WTC11 (cell line): ENCODE measurements at regions not wholly inside any gene's neighbourhood (a gene's known extent, or its start where the extent isn't known, plus 50 kb on each side); places are given as distances from the start of the nearest gene placed in this dataset.

Experiments used
- ATAC-seq: fragments of 200-7000 bp; cut with Tn5 transposase; 2 replicates; pipeline ENCODE4 v1.10.0; 2021; ENCODE audit warnings: mild to moderate bottlenecking, moderate library complexity
- CTCF ChIA-PET: fragments of 300-600 bp; sonication (Branson Sonifier 250); formaldehyde crosslinking; loops from one replicate; lab custom pipeline; 2021; ENCODE audit warnings: antibody characterized with exemption; lab: Charles Lee
- POLR2A ChIA-PET: fragments of 350-600 bp; sonication (Branson Sonifier 250); formaldehyde crosslinking; loops from one replicate; lab custom pipeline; 2021; ENCODE audit warnings: antibody characterized with exemption; lab: Charles Lee
- DNase-seq: peaks from one replicate; pipeline ENCODE4 v3.0.0; 2021; ENCODE audit warnings: low spot score
- H3K27ac Mint-ChIP-seq: 2 replicates; pipeline ENCODE4 v1.8.0; 2021; ENCODE audit warnings: mixed read lengths
- H3K27me3 Mint-ChIP-seq: 2 replicates; pipeline ENCODE4 v1.8.0; 2021; ENCODE audit warnings: low read depth, mild to moderate bottlenecking, moderate library complexity, mixed read lengths
- H3K36me3 Mint-ChIP-seq: 2 replicates; pipeline ENCODE4 v1.8.0; 2021; ENCODE audit warnings: mixed read lengths
- H3K4me1 Mint-ChIP-seq: 2 replicates; pipeline ENCODE4 v1.8.0; 2022; ENCODE audit warnings: mixed read lengths
- H3K4me3 Mint-ChIP-seq: 2 replicates; pipeline ENCODE4 v1.8.0; 2021; ENCODE audit warnings: mild to moderate bottlenecking, moderate library complexity, mixed read lengths
- H3K9me3 Mint-ChIP-seq: 2 replicates; pipeline ENCODE4 v1.8.0; 2021; ENCODE audit warnings: mixed read lengths
- CBFB ChIP-seq: sonication (generic); formaldehyde crosslinking; IDR thresholded peaks from 2 replicates; pipeline ENCODE4 v1.8.1; 2022; ENCODE audit warnings: mild to moderate bottlenecking, low read depth, missing genetic modification reagents
- CDX4 ChIP-seq: fragments of 250-450 bp; sonication (Bioruptor Pico); IDR thresholded peaks from 2 replicates; pipeline ENCODE4 v1.9.0; 2021; ENCODE audit warnings: moderate library complexity, mild to moderate bottlenecking, inconsistent platforms, borderline replicate concordance
- CREB1 ChIP-seq: sonication (generic); formaldehyde crosslinking; IDR thresholded peaks from 2 replicates; pipeline ENCODE4 v1.8.0; 2023; ENCODE audit warnings: mild to moderate bottlenecking, missing genetic modification reagents
- ELF4 ChIP-seq: sonication (generic); formaldehyde crosslinking; IDR thresholded peaks from 2 replicates; pipeline ENCODE4 v1.8.1; 2022; ENCODE audit warnings: low read depth, mild to moderate bottlenecking, moderate library complexity, missing genetic modification reagents
- HMGXB4 ChIP-seq: sonication (generic); formaldehyde crosslinking; IDR thresholded peaks from 2 replicates; pipeline ENCODE4 v1.8.1; 2023; ENCODE audit warnings: mild to moderate bottlenecking, moderate library complexity, missing genetic modification reagents
- IRF1 ChIP-seq: sonication (generic); formaldehyde crosslinking; IDR thresholded peaks from 2 replicates; pipeline ENCODE4 v1.8.0; 2023; ENCODE audit warnings: missing genetic modification reagents
- JAZF1 ChIP-seq: fragments of 250-450 bp; sonication (Bioruptor Pico); IDR thresholded peaks from 2 replicates; pipeline ENCODE4 v1.9.0; 2021; ENCODE audit warnings: moderate library complexity, mild to moderate bottlenecking, inconsistent platforms
- KAT7 ChIP-seq: sonication (generic); formaldehyde crosslinking; IDR thresholded peaks from 2 replicates; pipeline ENCODE4 v1.8.1; 2023; ENCODE audit warnings: missing genetic modification reagents, mild to moderate bottlenecking, borderline replicate concordance
- MLX ChIP-seq: sonication (generic); formaldehyde crosslinking; IDR thresholded peaks from 2 replicates; pipeline ENCODE4 v1.8.1; 2023; ENCODE audit warnings: mild to moderate bottlenecking, missing genetic modification reagents, moderate library complexity
- NFATC4 ChIP-seq: fragments of 250-450 bp; sonication (Bioruptor Pico); IDR thresholded peaks from 2 replicates; pipeline ENCODE4 v1.9.0; 2021; ENCODE audit warnings: mild to moderate bottlenecking
- RORB ChIP-seq: fragments of 250-450 bp; sonication (Bioruptor Pico); IDR thresholded peaks from 2 replicates; pipeline ENCODE4 v1.9.0; 2021; ENCODE audit warnings: mild to moderate bottlenecking
- SMAD3 ChIP-seq: sonication (generic); formaldehyde crosslinking; IDR thresholded peaks from 2 replicates; pipeline ENCODE4 v1.8.0; 2022; ENCODE audit warnings: missing genetic modification reagents, mild to moderate bottlenecking, borderline replicate concordance
- SOX15 ChIP-seq: fragments of 250-450 bp; sonication (Bioruptor Pico); IDR thresholded peaks from 2 replicates; pipeline ENCODE4 v1.9.0; 2021; ENCODE audit warnings: mild to moderate bottlenecking
- TP53 ChIP-seq: sonication (generic); formaldehyde crosslinking; IDR thresholded peaks from 2 replicates; pipeline ENCODE4 v1.8.1; 2023; ENCODE audit warnings: mild to moderate bottlenecking, missing genetic modification reagents
- ZBTB21 ChIP-seq: sonication (generic); formaldehyde crosslinking; IDR thresholded peaks from 2 replicates; pipeline ENCODE4 v1.8.1; 2023; ENCODE audit warnings: mild to moderate bottlenecking, missing genetic modification reagents, borderline replicate concordance
- ZMAT4 ChIP-seq: fragments of 250-450 bp; sonication (Bioruptor Pico); IDR thresholded peaks from 2 replicates; pipeline ENCODE4 v1.9.0; 2021; ENCODE audit warnings: mild to moderate bottlenecking
- ZNF138 ChIP-seq: sonication (generic); formaldehyde crosslinking; conservative IDR thresholded peaks from 2 replicates; pipeline ENCODE4 v1.8.1; 2022; ENCODE audit warnings: mild to moderate bottlenecking, moderate library complexity, missing genetic modification reagents
- ZNF219 ChIP-seq: sonication (generic); formaldehyde crosslinking; IDR thresholded peaks from 2 replicates; pipeline ENCODE4 v1.8.0; 2023; ENCODE audit warnings: missing genetic modification reagents, mild to moderate bottlenecking, borderline replicate concordance
- ZNF232 ChIP-seq: sonication (generic); formaldehyde crosslinking; IDR thresholded peaks from 2 replicates; pipeline ENCODE4 v1.8.0; 2022; ENCODE audit warnings: mild to moderate bottlenecking, missing genetic modification reagents
- ZNF281 ChIP-seq: sonication (generic); formaldehyde crosslinking; IDR thresholded peaks from 2 replicates; pipeline ENCODE4 v1.8.0; 2023; ENCODE audit warnings: mild to moderate bottlenecking, missing genetic modification reagents
- ZNF416 ChIP-seq: fragments of 250-450 bp; sonication (Bioruptor Pico); IDR thresholded peaks from 2 replicates; pipeline ENCODE4 v1.9.0; 2021; ENCODE audit warnings: mild to moderate bottlenecking, inconsistent platforms
- ZNF671 ChIP-seq: fragments of 250-450 bp; sonication (Bioruptor Pico); IDR thresholded peaks from 2 replicates; pipeline ENCODE4 v1.8.0; 2021; ENCODE audit warnings: mild to moderate bottlenecking
- TF ChIP-seq, protein P1 (sequence below): sonication (generic); formaldehyde crosslinking; IDR thresholded peaks from 2 replicates; pipeline ENCODE4 v1.8.1; 2022; ENCODE audit warnings: low read depth, missing genetic modification reagents, borderline replicate concordance
- TF ChIP-seq, protein P2 (sequence below): sonication (generic); formaldehyde crosslinking; IDR thresholded peaks from 2 replicates; pipeline ENCODE4 v1.8.1; 2022; ENCODE audit warnings: mild to moderate bottlenecking, moderate library complexity, missing genetic modification reagents

DNA sequence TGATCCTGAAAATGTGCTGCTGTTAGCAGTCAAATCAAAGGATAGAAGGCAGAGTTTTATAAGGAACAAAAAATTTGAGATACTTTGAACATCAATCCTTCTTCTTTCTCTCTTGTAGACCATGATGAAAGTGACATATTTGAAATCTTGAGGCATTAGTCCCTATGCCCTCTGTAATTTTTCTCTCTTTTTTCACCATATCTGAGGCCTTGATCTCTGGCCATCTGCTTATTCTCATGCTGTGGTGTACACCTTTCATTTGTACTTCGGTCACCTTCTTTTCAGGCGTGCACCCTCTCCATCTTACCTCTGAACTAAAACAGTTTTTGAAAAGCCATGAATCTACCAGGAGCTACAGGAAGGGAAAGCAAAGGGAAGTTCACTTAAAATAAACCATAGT is 420.9 kb downstream of the C12orf50 start:
- TF ChIP-seq ZNF232 (CRISPR knock-in tag) (no peak), HMGXB4 (CRISPR knock-in tag) (no peak), CDX4 (no peak), ZNF416 (CRISPR knock-in tag) (no peak), NFATC4 (no peak), RORB (no peak), TP53 (CRISPR knock-in tag) (no peak), KAT7 (CRISPR knock-in tag) (no peak), JAZF1 (CRISPR knock-in tag) (no peak), ZNF281 (CRISPR knock-in tag) (no peak), ZNF671 (no peak), ZNF138 (CRISPR knock-in tag) (no peak), ELF4 (no peak), SMAD3 (CRISPR knock-in tag) (no peak), ZNF219 (no peak)
- TF ChIP-seq, protein P1, sequence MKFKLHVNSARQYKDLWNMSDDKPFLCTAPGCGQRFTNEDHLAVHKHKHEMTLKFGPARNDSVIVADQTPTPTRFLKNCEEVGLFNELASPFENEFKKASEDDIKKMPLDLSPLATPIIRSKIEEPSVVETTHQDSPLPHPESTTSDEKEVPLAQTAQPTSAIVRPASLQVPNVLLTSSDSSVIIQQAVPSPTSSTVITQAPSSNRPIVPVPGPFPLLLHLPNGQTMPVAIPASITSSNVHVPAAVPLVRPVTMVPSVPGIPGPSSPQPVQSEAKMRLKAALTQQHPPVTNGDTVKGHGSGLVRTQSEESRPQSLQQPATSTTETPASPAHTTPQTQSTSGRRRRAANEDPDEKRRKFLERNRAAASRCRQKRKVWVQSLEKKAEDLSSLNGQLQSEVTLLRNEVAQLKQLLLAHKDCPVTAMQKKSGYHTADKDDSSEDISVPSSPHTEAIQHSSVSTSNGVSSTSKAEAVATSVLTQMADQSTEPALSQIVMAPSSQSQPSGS (CRISPR knock-in tag), result no peak
- TF ChIP-seq, protein P2, sequence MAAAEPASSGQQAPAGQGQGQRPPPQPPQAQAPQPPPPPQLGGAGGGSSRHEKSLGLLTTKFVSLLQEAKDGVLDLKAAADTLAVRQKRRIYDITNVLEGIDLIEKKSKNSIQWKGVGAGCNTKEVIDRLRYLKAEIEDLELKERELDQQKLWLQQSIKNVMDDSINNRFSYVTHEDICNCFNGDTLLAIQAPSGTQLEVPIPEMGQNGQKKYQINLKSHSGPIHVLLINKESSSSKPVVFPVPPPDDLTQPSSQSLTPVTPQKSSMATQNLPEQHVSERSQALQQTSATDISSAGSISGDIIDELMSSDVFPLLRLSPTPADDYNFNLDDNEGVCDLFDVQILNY, result no peak
- ATAC-seq, result no peak
- H3K36me3 Mint-ChIP-seq, result no peaks in the 10 kb centered on the region
- no peak overlapping the region for H3K27ac Mint-ChIP-seq
- ChIA-PET POLR2A (no interaction called here), CTCF (no interaction called here)
- H3K27me3 Mint-ChIP-seq, result no peaks in the 10 kb centered on the region
- peaks cover 15% of the 10 kb centered on the region for H3K4me1 Mint-ChIP-seq
- peaks cover 17% of the 10 kb centered on the region for H3K9me3 Mint-ChIP-seq
- no peak overlapping the region for H3K4me3 Mint-ChIP-seq
- DNase-seq, result no peak

DNA sequence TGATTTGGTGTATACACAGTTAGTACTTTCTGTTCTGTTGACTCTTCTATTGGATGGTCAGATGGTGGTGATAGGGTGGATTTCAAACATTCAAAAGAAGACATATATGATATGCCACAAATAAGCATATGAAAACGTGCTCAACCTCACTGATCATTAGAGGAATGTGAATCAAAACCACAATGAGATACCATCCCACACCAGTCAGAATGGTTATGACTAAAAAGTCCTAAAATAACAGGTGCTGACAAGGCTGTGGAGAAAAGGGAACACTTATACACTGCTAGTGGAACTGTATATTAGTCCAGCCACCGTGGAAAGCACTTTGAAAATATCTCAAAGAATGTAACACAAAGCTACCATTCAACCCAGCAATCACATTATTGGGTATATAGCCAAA is 425.5 kb downstream of the C12orf50 start:
- DNase-seq, result no peak
- H3K4me1 Mint-ChIP-seq, result peaks cover 4% of the 10 kb centered on the region; the same call in 1 of the 2 replicates

More for the DNA sequence above, 425.5 kb downstream of the C12orf50 start:
- Mint-ChIP-seq H3K27ac (no peak overlapping the region), H3K9me3 (peaks cover 17% of the 10 kb centered on the region), H3K4me3 (no peak overlapping the region), H3K36me3 (no peaks in the 10 kb centered on the region)
- no peak for ATAC-seq
- CTCF ChIA-PET, result no interaction called here
- no peak for TF ChIP-seq SOX15 (CRISPR knock-in tag)
- TF ChIP-seq ZMAT4 (CRISPR knock-in tag), result no peak
- no peak for TF ChIP-seq MLX (CRISPR knock-in tag)
- no peak for TF ChIP-seq ZBTB21 (CRISPR knock-in tag)
- no peak for TF ChIP-seq CREB1 (CRISPR knock-in tag)
- no peak for TF ChIP-seq ZNF281 (CRISPR knock-in tag)
- TF ChIP-seq ELF4, result no peak
- TF ChIP-seq IRF1, result no peak
- TF ChIP-seq CBFB, result no peak
- TF ChIP-seq, all 79 proteins: peak for 0
- no peaks in the 10 kb centered on the region for H3K27me3 Mint-ChIP-seq
- POLR2A ChIA-PET, result no interaction called here
